ENCODE measurements at regions not wholly inside any gene's neighbourhood (a gene's known extent, or its start where the extent isn't known, plus 50 kb on each side); places are given as distances from the start of the nearest gene placed in this dataset.

- peak; percentile 5 for DNase-seq
- in situ Hi-C loops (cut with HindIII; ENCODE audit: low pct_ligation_motif_present, low sequenced_read_pairs) = no loop called here
- TF ChIP-seq CTCF (IDR thresholded peaks at IDR 0.05; ENCODE audit: low read depth, low read length, missing control alignments) = no peak
- no peaks in the 10 kb centered on the region for H3K27me3 ChIP-seq (replicated peaks)
- H3K36me3 ChIP-seq (replicated peaks) = no peaks in the 10 kb centered on the region
- no peak overlapping the region for H3K27ac ChIP-seq
- H3K4me3 ChIP-seq (ENCODE audit: low read depth, low read length) = no peak overlapping the region
Measured at GRCh38 chr4:148951346-148951745, 509.1 kb upstream of the NR3C2 start.

- Histone ChIP-seq H3K27me3 (replicated peaks) (no peaks in the 10 kb centered on the region), H3K4me3 (ENCODE audit: low read depth, low read length) (no peak overlapping the region), H3K36me3 (replicated peaks) (no peaks in the 10 kb centered on the region), H3K27ac (no peak overlapping the region)
- DNase-seq = no peak
- no peak for TF ChIP-seq CTCF (IDR thresholded peaks at IDR 0.05; ENCODE audit: low read depth, low read length, missing control alignments)
- in situ Hi-C loops (cut with HindIII; ENCODE audit: low pct_ligation_motif_present, low sequenced_read_pairs) = no loop called here
Measured at GRCh38 chr4:148946271-148946670, 504.1 kb upstream of the NR3C2 start.

GRCh38 chr4:148944839-148945219 is 502.6 kb upstream of the NR3C2 start:
- no peak for DNase-seq
- no peak for TF ChIP-seq CTCF (IDR thresholded peaks at IDR 0.05; ENCODE audit: low read depth, low read length, missing control alignments)
- Histone ChIP-seq H3K27ac (no peak overlapping the region), H3K36me3 (replicated peaks) (no peaks in the 10 kb centered on the region), H3K4me3 (ENCODE audit: low read depth, low read length) (no peak overlapping the region), H3K27me3 (replicated peaks) (no peaks in the 10 kb centered on the region)
- in situ Hi-C loops (cut with HindIII; ENCODE audit: low pct_ligation_motif_present, low sequenced_read_pairs) = no loop called here

GRCh38 chr4:148944136-148944838 is 502.1 kb upstream of the NR3C2 start:
- Histone ChIP-seq H3K27me3 (replicated peaks) (no peaks in the 10 kb centered on the region), H3K27ac (no peak overlapping the region), H3K36me3 (replicated peaks) (no peaks in the 10 kb centered on the region), H3K4me3 (ENCODE audit: low read depth, low read length) (no peak overlapping the region)
- DNase-seq = no peak
- TF ChIP-seq CTCF (IDR thresholded peaks at IDR 0.05; ENCODE audit: low read depth, low read length, missing control alignments) = no peak
- in situ Hi-C loops (cut with HindIII; ENCODE audit: low pct_ligation_motif_present, low sequenced_read_pairs) = no loop called here

- Histone ChIP-seq H3K27me3 (replicated peaks) (no peaks in the 10 kb centered on the region), H3K36me3 (replicated peaks) (no peaks in the 10 kb centered on the region), H3K4me3 (ENCODE audit: low read depth, low read length) (no peak overlapping the region), H3K27ac (no peak overlapping the region)
- in situ Hi-C loops (cut with HindIII; ENCODE audit: low pct_ligation_motif_present, low sequenced_read_pairs) = no loop called here
- DNase-seq = no peak
- no peak for TF ChIP-seq CTCF (IDR thresholded peaks at IDR 0.05; ENCODE audit: low read depth, low read length, missing control alignments)
Measured at GRCh38 chr4:148934926-148935578, 492.8 kb upstream of the NR3C2 start.

Measured in brain microvascular endothelial cell (primary cell).